ENCODE measurements at regions not wholly inside any gene's neighbourhood (a gene's known extent, or its start where the extent isn't known, plus 50 kb on each side); places are given as distances from the start of the nearest gene placed in this dataset.

GRCh38 chr7:17706275-17706674, 234.0 kb downstream of the SNX13 start:
- no peak for DNase-seq

GRCh38 chr7:17706734-17707133, 233.6 kb downstream of the SNX13 start:
- no peak for DNase-seq

- DNase-seq: no peak
Measured at GRCh38 chr7:17709127-17709526, 231.2 kb downstream of the SNX13 start.

GRCh38 chr7:17709599-17709998, 230.7 kb downstream of the SNX13 start:
- no peak for DNase-seq

GRCh38 chr7:17710312-17710711, 230.0 kb downstream of the SNX13 start:
- DNase-seq: no peak

- DNase-seq: no peak
Measured at GRCh38 chr7:17713584-17713983, 226.7 kb downstream of the SNX13 start.

GRCh38 chr7:17716816-17717215, 223.5 kb downstream of the SNX13 start:
- no peak for DNase-seq

- no peak for DNase-seq
Measured at GRCh38 chr7:17719998-17720397, 220.3 kb downstream of the SNX13 start.

- DNase-seq: no peak
Measured at GRCh38 chr7:17721736-17722285, 218.5 kb downstream of the SNX13 start.

- DNase-seq: no peak
Measured at GRCh38 chr7:17722798-17723197, 217.5 kb downstream of the SNX13 start.

GRCh38 chr7:17725821-17726220, 214.5 kb downstream of the SNX13 start:
- DNase-seq: no peak

- no peak for DNase-seq
Measured at GRCh38 chr7:17732083-17732482, 208.2 kb downstream of the SNX13 start.

All from NCI-H524 treated with DMSO at 0.1 percent for 48 hours (cell line).